Neural progenitor cell (in vitro differentiated cells): ENCODE measurements at regions not wholly inside any gene's neighbourhood (a gene's known extent, or its start where the extent isn't known, plus 50 kb on each side); places are given as distances from the start of the nearest gene placed in this dataset.

Source experiments
- DNase-seq: peaks from one replicate; pipeline ENCODE4 v3.0.0-alpha.2; 2016; ENCODE audit warnings: low spot score
- H2AFZ ChIP-seq: fragments of 200-600 bp; sonication (generic); replicated peaks from 2 replicates; pipeline ENCODE4 v1.6.1; 2016; ENCODE audit warnings: antibody characterized with exemption
- H3F3A ChIP-seq: fragments of 200-600 bp; sonication (generic); 2 replicates; pipeline ENCODE4 v1.6.1; 2016; ENCODE audit warnings: antibody characterized with exemption, low read depth
- H3K27ac ChIP-seq: fragments of 200-600 bp; sonication (generic); 2 replicates; pipeline ENCODE4 v1.5.1; 2016; ENCODE audit warnings: mild to moderate bottlenecking
- H3K27me3 ChIP-seq: fragments of 200-600 bp; sonication (generic); 2 replicates; pipeline ENCODE4 v1.6.1; 2016; ENCODE audit warnings: mild to moderate bottlenecking, moderate library complexity
- H3K36me3 ChIP-seq: fragments of 200-600 bp; sonication (generic); 2 replicates; pipeline ENCODE4 v1.5.1; 2016
- H3K4me1 ChIP-seq: fragments of 200-600 bp; sonication (generic); 2 replicates; pipeline ENCODE4 v1.6.1; 2016; ENCODE audit warnings: mixed run types
- H3K4me2 ChIP-seq: fragments of 200-600 bp; sonication (generic); 2 replicates; pipeline ENCODE4 v1.6.1; 2016
- H3K4me3 ChIP-seq: fragments of 200-600 bp; sonication (generic); 2 replicates; pipeline ENCODE4 v1.5.1; 2016
- H3K79me2 ChIP-seq: fragments of 200-600 bp; sonication (generic); 2 replicates; pipeline ENCODE4 v1.6.1; 2016; ENCODE audit warnings: low read depth
- H3K9ac ChIP-seq: fragments of 200-600 bp; sonication (generic); 2 replicates; pipeline ENCODE4 v1.6.1; 2016
- H3K9me3 ChIP-seq: fragments of 200-600 bp; sonication (generic); 2 replicates; pipeline ENCODE4 v1.5.1; 2016; ENCODE audit warnings: low read depth
- H4K20me1 ChIP-seq: fragments of 200-600 bp; sonication (generic); 2 replicates; pipeline ENCODE4 v1.6.1; 2016; ENCODE audit warnings: low read depth
- H3K27ac Mint-ChIP-seq: 3 replicates; pipeline ENCODE4 v1.8.0; 2021; ENCODE audit warnings: mixed read lengths
- H3K27me3 Mint-ChIP-seq: 2 replicates; pipeline ENCODE4 v1.8.0; 2022; ENCODE audit warnings: low read depth, mild to moderate bottlenecking, inconsistent platforms, moderate library complexity, mixed read lengths; ENCODE audit not compliant: insufficient read depth
- H3K36me3 Mint-ChIP-seq: 3 replicates; pipeline ENCODE4 v1.8.0; 2021; ENCODE audit warnings: mixed read lengths
- H3K4me1 Mint-ChIP-seq: 3 replicates; pipeline ENCODE4 v1.8.0; 2021; ENCODE audit warnings: mixed read lengths
- H3K4me3 Mint-ChIP-seq: 3 replicates; pipeline ENCODE4 v1.8.0; 2021; ENCODE audit warnings: mild to moderate bottlenecking, moderate library complexity, mixed read lengths
- H3K9me3 Mint-ChIP-seq: 3 replicates; pipeline ENCODE4 v1.8.0; 2020; ENCODE audit warnings: mixed read lengths
- EZH2 ChIP-seq: fragments of 200-600 bp; sonication (generic); IDR thresholded peaks from 2 replicates; pipeline ENCODE4 v1.6.1; 2017; ENCODE audit warnings: antibody characterized with exemption, mild to moderate bottlenecking, moderate library complexity
- EZH2phosphoT487 ChIP-seq: fragments of 200-600 bp; sonication (generic); IDR thresholded peaks from 2 replicates; pipeline ENCODE4 v1.6.1; 2017; ENCODE audit warnings: antibody characterized with exemption
- TF ChIP-seq, protein P1 (sequence below): fragments of 200-600 bp; sonication (generic); IDR thresholded peaks from 2 replicates; pipeline ENCODE4 v1.5.1; 2017; ENCODE audit warnings: antibody characterized with exemption, mild to moderate bottlenecking

DNA sequence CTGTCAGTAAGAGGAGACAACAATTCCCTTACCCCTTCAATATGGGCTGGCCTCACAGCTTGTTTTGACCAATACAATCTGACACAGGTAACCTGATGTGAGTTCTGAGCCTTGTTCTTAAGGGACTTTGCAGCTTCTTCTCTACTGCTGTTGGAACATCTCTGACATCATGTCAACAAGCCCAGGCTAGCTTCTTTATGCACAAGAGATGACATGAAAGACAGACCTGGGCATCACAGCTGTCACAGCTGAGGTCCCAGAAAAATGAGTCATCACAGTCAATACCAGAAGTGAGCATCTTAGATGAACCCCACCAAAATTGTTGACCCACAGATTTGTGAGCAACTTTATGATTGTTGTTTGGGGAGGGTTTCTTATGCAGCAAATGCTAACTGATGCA, 431.7 kb upstream of the PSMD7 start:
- H3K36me3 Mint-ChIP-seq, result no peaks in the 10 kb centered on the region
- H3F3A ChIP-seq, result no peaks in the 10 kb centered on the region
- no peak overlapping the region for H3K4me3 ChIP-seq

DNA sequence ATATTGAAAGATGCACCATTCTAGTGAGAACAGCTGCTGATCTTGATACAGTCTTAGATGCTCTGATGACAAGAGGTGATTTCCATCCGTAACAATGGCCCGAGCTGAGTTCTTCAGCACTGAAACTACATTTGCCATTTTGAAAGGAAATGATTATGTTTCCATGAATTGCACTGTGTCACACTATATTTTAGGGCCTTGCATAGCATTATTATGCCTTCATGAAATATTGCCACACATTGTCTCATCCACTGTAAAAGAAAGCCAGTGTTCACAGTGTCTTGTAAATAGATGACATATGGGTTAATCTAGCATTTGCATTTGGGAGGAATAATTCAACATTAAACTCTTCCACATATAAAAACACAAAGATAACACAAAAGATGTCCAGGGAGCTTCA, 438.3 kb upstream of the PSMD7 start:
- no peaks in the 10 kb centered on the region for H3K9me3 ChIP-seq
- H3K27ac ChIP-seq, result no peak overlapping the region
- H3K4me1 ChIP-seq, result no peaks in the 10 kb centered on the region
- H3K4me2 ChIP-seq, result no peak overlapping the region
- Mint-ChIP-seq H3K36me3 (no peaks in the 10 kb centered on the region), H3K4me3 (no peak overlapping the region), H3K9me3 (peaks cover 2% of the 10 kb centered on the region), H3K27ac (no peak overlapping the region), H3K27me3 (peaks cover 8% of the 10 kb centered on the region), H3K4me1 (peaks cover 9% of the 10 kb centered on the region)
- no peak overlapping the region for H3K9ac ChIP-seq
- H2AFZ ChIP-seq, result no peak overlapping the region
- H3K4me3 ChIP-seq, result no peak overlapping the region
- no peak for TF ChIP-seq EZH2phosphoT487
- no peak for TF ChIP-seq EZH2
- TF ChIP-seq, protein P1, sequence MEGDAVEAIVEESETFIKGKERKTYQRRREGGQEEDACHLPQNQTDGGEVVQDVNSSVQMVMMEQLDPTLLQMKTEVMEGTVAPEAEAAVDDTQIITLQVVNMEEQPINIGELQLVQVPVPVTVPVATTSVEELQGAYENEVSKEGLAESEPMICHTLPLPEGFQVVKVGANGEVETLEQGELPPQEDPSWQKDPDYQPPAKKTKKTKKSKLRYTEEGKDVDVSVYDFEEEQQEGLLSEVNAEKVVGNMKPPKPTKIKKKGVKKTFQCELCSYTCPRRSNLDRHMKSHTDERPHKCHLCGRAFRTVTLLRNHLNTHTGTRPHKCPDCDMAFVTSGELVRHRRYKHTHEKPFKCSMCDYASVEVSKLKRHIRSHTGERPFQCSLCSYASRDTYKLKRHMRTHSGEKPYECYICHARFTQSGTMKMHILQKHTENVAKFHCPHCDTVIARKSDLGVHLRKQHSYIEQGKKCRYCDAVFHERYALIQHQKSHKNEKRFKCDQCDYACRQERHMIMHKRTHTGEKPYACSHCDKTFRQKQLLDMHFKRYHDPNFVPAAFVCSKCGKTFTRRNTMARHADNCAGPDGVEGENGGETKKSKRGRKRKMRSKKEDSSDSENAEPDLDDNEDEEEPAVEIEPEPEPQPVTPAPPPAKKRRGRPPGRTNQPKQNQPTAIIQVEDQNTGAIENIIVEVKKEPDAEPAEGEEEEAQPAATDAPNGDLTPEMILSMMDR, result no peak
- no peak for DNase-seq
- no peaks in the 10 kb centered on the region for H3F3A ChIP-seq
- H4K20me1 ChIP-seq, result no peaks in the 10 kb centered on the region
- no peaks in the 10 kb centered on the region for H3K27me3 ChIP-seq
- H3K36me3 ChIP-seq, result no peaks in the 10 kb centered on the region
- H3K79me2 ChIP-seq, result no peaks in the 10 kb centered on the region

More for the DNA sequence above, 431.7 kb upstream of the PSMD7 start:
- H3K36me3 ChIP-seq, result no peaks in the 10 kb centered on the region
- no peak for DNase-seq
- no peak overlapping the region for H2AFZ ChIP-seq
- no peaks in the 10 kb centered on the region for H4K20me1 ChIP-seq
- no peak overlapping the region for H3K9ac ChIP-seq
- Mint-ChIP-seq H3K27me3 (peaks cover 3% of the 10 kb centered on the region), H3K4me1 (peaks cover 8% of the 10 kb centered on the region), H3K27ac (no peak overlapping the region), H3K4me3 (no peak overlapping the region), H3K9me3 (peaks cover 2% of the 10 kb centered on the region)
- TF ChIP-seq, protein P1, result no peak
- no peak for TF ChIP-seq EZH2
- H3K4me1 ChIP-seq, result no peaks in the 10 kb centered on the region
- no peaks in the 10 kb centered on the region for H3K79me2 ChIP-seq
- no peaks in the 10 kb centered on the region for H3K27me3 ChIP-seq
- no peak overlapping the region for H3K27ac ChIP-seq
- no peaks in the 10 kb centered on the region for H3K9me3 ChIP-seq
- H3K4me2 ChIP-seq, result no peak overlapping the region

DNA sequence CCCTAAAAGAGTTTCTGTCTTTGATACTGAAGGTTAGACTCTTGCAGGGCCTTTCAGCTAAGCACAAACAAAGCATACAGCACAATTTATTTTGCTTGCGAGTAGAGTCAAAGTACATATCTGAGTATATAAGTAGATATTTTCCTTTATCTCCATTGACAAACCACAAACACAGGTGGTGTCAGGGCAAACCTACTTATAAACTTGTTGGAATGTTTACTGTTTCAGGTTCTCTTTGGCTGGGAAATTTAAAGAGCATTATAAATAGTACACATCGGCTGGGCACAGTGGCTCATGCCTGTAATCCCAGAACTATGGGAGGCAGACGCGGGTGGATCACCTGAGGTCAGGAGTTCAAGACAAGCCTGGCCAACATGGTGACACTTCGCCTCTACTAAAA, 442.6 kb upstream of the PSMD7 start:
- H3K27me3 Mint-ChIP-seq, result peaks cover 5% of the 10 kb centered on the region
- Histone ChIP-seq H3K79me2 (no peaks in the 10 kb centered on the region), H3K9me3 (no peaks in the 10 kb centered on the region), H4K20me1 (no peaks in the 10 kb centered on the region), H3F3A (no peaks in the 10 kb centered on the region), H3K9ac (no peak overlapping the region), H3K36me3 (no peaks in the 10 kb centered on the region), H3K4me2 (no peak overlapping the region), H3K27me3 (no peaks in the 10 kb centered on the region), H3K27ac (no peak overlapping the region), H3K4me1 (no peaks in the 10 kb centered on the region), H2AFZ (no peak overlapping the region), H3K4me3 (no peak overlapping the region)
- no peaks in the 10 kb centered on the region for H3K9me3 Mint-ChIP-seq
- DNase-seq, result no peak
- TF ChIP-seq EZH2phosphoT487 (no peak), EZH2 (no peak)
- TF ChIP-seq, protein P1, result no peak
- no peak overlapping the region for H3K27ac Mint-ChIP-seq
- H3K4me1 Mint-ChIP-seq, result peaks cover 3% of the 10 kb centered on the region
- H3K4me3 Mint-ChIP-seq, result no peak overlapping the region
- no peaks in the 10 kb centered on the region for H3K36me3 Mint-ChIP-seq

DNA sequence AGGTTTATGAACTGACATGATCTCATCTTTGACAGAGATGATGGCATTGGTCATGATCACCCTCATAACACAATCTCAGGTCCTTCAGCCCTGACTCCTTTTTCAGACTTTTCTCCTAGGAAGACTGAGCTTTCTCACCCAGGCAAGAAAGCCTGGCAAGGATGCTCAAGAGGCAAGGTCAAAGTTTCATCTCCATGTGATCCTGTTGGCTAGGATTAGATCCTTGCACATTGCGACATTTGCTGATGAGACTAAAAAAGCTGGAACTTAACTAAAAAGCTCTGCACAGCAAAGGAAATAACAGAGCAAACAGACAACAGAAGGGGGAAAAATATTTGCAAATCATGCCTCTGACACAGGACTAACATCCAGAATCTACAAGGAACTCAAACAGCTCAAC, 444.1 kb upstream of the PSMD7 start:
- no peaks in the 10 kb centered on the region for H3K9me3 ChIP-seq
- no peak overlapping the region for H3K4me3 ChIP-seq
- peaks cover 3% of the 10 kb centered on the region for H3K4me1 Mint-ChIP-seq
- peaks cover 5% of the 10 kb centered on the region for H3K27me3 Mint-ChIP-seq
- no peaks in the 10 kb centered on the region for H3K27me3 ChIP-seq
- H3K4me3 Mint-ChIP-seq, result no peak overlapping the region
- no peak overlapping the region for H3K9ac ChIP-seq
- H3K27ac ChIP-seq, result no peak overlapping the region
- H4K20me1 ChIP-seq, result no peaks in the 10 kb centered on the region
- DNase-seq, result no peak
- H3K9me3 Mint-ChIP-seq, result no peaks in the 10 kb centered on the region
- H3K36me3 ChIP-seq, result no peaks in the 10 kb centered on the region
- H2AFZ ChIP-seq, result no peak overlapping the region
- H3K36me3 Mint-ChIP-seq, result no peaks in the 10 kb centered on the region
- H3K27ac Mint-ChIP-seq, result no peak overlapping the region
- H3K79me2 ChIP-seq, result no peaks in the 10 kb centered on the region
- no peak for TF ChIP-seq EZH2
- TF ChIP-seq, protein P1, result no peak
- no peak for TF ChIP-seq EZH2phosphoT487
- no peaks in the 10 kb centered on the region for H3F3A ChIP-seq
- no peak overlapping the region for H3K4me2 ChIP-seq
- no peaks in the 10 kb centered on the region for H3K4me1 ChIP-seq
